Skeletal muscle tissue (tissue), 3 donors: ENCODE measurements at regions not wholly inside any gene's neighbourhood (a gene's known extent, or its start where the extent isn't known, plus 50 kb on each side); places are given as distances from the start of the nearest gene placed in this dataset.

Experiments
- H3K27ac ChIP-seq: one replicate; pipeline ENCODE4 v1.7.0; 2013; ENCODE audit warnings: mild to moderate bottlenecking, low read depth, low read length, inconsistent platforms
- H3K27me3 ChIP-seq, 3 donors: one replicate each; pipeline ENCODE4 v1.7.0; 2013; ENCODE audit warnings: low read length in 3 of 3; ENCODE audit not compliant: control insufficient read depth in 3 of 3, insufficient read depth in 3 of 3
- H3K36me3 ChIP-seq, 3 donors: one replicate each; pipeline ENCODE4 v1.7.0; 2013; ENCODE audit warnings: low read length in 3 of 3; ENCODE audit not compliant: control insufficient read depth in 3 of 3, insufficient read depth in 3 of 3
- H3K4me1 ChIP-seq, 3 donors: one replicate each; pipeline ENCODE4 v1.7.0; 2013; ENCODE audit warnings: low read length in 3 of 3, mild to moderate bottlenecking in 3 of 3; ENCODE audit not compliant: control insufficient read depth in 3 of 3, insufficient read depth in 3 of 3
- H3K4me3 ChIP-seq, 3 donors: one replicate each; pipeline ENCODE4 v1.7.0; 2013; ENCODE audit warnings: low read length in 3 of 3
- H3K9ac ChIP-seq, 3 donors: one replicate each; pipeline ENCODE4 v1.7.0; 2013; ENCODE audit warnings: low read length in 3 of 3, mild to moderate bottlenecking in 3 of 3, moderate library complexity in 2 of 3, low read depth in 1 of 3
- H3K9me3 ChIP-seq, 3 donors: one replicate each; pipeline ENCODE4 v1.7.0; 2013; ENCODE audit warnings: low read length in 3 of 3; ENCODE audit not compliant: control insufficient read depth in 3 of 3
- donor health status: Osteomylitis.

GRCh38 chr12:74836567-74836966, 298.9 kb downstream of the ATXN7L3B start:
- Histone ChIP-seq H3K4me1 (no peaks in the 10 kb centered on the region), H3K9me3 (no peaks in the 10 kb centered on the region), H3K36me3 (no peaks in the 10 kb centered on the region), H3K9ac (no peak overlapping the region), H3K27ac (no peak overlapping the region), H3K27me3 (no peaks in the 10 kb centered on the region), H3K4me3 (no peak overlapping the region)

GRCh38 chr12:74846116-74846515, 308.5 kb downstream of the ATXN7L3B start:
- no peaks in the 10 kb centered on the region for H3K36me3 ChIP-seq
- no peaks in the 10 kb centered on the region for H3K27me3 ChIP-seq
- no peak overlapping the region for H3K9ac ChIP-seq

GRCh38 chr12:74847169-74847568, 309.5 kb downstream of the ATXN7L3B start:
- no peaks in the 10 kb centered on the region for H3K27me3 ChIP-seq
- H3K9me3 ChIP-seq: no peaks in the 10 kb centered on the region
- no peak overlapping the region for H3K9ac ChIP-seq
- no peaks in the 10 kb centered on the region for H3K36me3 ChIP-seq
- H3K4me3 ChIP-seq: no peak overlapping the region
- no peak overlapping the region for H3K27ac ChIP-seq
- no peaks in the 10 kb centered on the region for H3K4me1 ChIP-seq

More at GRCh38 chr12:74846116-74846515, 308.5 kb downstream of the ATXN7L3B start:
- Histone ChIP-seq H3K4me1 (no peaks in the 10 kb centered on the region), H3K9me3 (no peaks in the 10 kb centered on the region), H3K27ac (no peak overlapping the region), H3K4me3 (no peak overlapping the region)

- Histone ChIP-seq H3K4me3 (no peak overlapping the region), H3K27ac (no peak overlapping the region)
These were observed 310.4 kb downstream of the ATXN7L3B start for GRCh38 chr12:74848006-74848405.

GRCh38 chr12:74849801-74850200, 312.2 kb downstream of the ATXN7L3B start:
- H3K9ac ChIP-seq: no peak overlapping the region
- H3K27me3 ChIP-seq: no peaks in the 10 kb centered on the region
- no peaks in the 10 kb centered on the region for H3K36me3 ChIP-seq
- no peaks in the 10 kb centered on the region for H3K4me1 ChIP-seq
- no peak overlapping the region for H3K4me3 ChIP-seq
- no peak overlapping the region for H3K27ac ChIP-seq
- H3K9me3 ChIP-seq: no peaks in the 10 kb centered on the region

More at GRCh38 chr12:74848006-74848405, 310.4 kb downstream of the ATXN7L3B start:
- Histone ChIP-seq H3K9me3 (no peaks in the 10 kb centered on the region), H3K4me1 (no peaks in the 10 kb centered on the region), H3K36me3 (no peaks in the 10 kb centered on the region), H3K9ac (no peak overlapping the region), H3K27me3 (no peaks in the 10 kb centered on the region)

GRCh38 chr12:74871817-74872216, 334.2 kb downstream of the ATXN7L3B start:
- no peaks in the 10 kb centered on the region for H3K4me1 ChIP-seq
- H3K4me3 ChIP-seq: no peak overlapping the region
- no peak overlapping the region for H3K27ac ChIP-seq
- H3K9ac ChIP-seq: no peak overlapping the region
- no peaks in the 10 kb centered on the region for H3K9me3 ChIP-seq
- H3K36me3 ChIP-seq: no peaks in the 10 kb centered on the region
- H3K27me3 ChIP-seq: no peaks in the 10 kb centered on the region

- peaks cover 0 to 4% (median 0%) of the 10 kb centered on the region in 3 donors for H3K4me1 ChIP-seq
- no peak overlapping the region for H3K9ac ChIP-seq
- H3K27ac ChIP-seq: no peak overlapping the region
- H3K36me3 ChIP-seq: no peaks in the 10 kb centered on the region
- no peaks in the 10 kb centered on the region for H3K27me3 ChIP-seq
- no peak overlapping the region for H3K4me3 ChIP-seq
- H3K9me3 ChIP-seq: no peaks in the 10 kb centered on the region
These were observed 323.9 kb downstream of the KCNC2 start for GRCh38 chr12:74885775-74886174.

- Histone ChIP-seq H3K27ac (no peak overlapping the region), H3K36me3 (no peaks in the 10 kb centered on the region), H3K9ac (no peak overlapping the region), H3K4me1 (peaks cover 0 to 4% (median 0%) of the 10 kb centered on the region in 3 donors), H3K9me3 (no peaks in the 10 kb centered on the region), H3K27me3 (no peaks in the 10 kb centered on the region), H3K4me3 (no peak overlapping the region)
These were observed 320.6 kb downstream of the KCNC2 start for GRCh38 chr12:74889073-74889472.

GRCh38 chr12:74889563-74890236, 319.9 kb downstream of the KCNC2 start:
- Histone ChIP-seq H3K4me3 (no peak overlapping the region), H3K27ac (no peak overlapping the region), H3K4me1 (peaks cover 0 to 4% (median 0%) of the 10 kb centered on the region in 3 donors), H3K36me3 (no peaks in the 10 kb centered on the region), H3K27me3 (no peaks in the 10 kb centered on the region), H3K9me3 (no peaks in the 10 kb centered on the region), H3K9ac (no peak overlapping the region)

GRCh38 chr12:74890237-74890599, 319.4 kb downstream of the KCNC2 start:
- peaks cover 0 to 4% (median 0%) of the 10 kb centered on the region in 3 donors for H3K4me1 ChIP-seq
- no peaks in the 10 kb centered on the region for H3K9me3 ChIP-seq
- H3K27me3 ChIP-seq: no peaks in the 10 kb centered on the region
- no peak overlapping the region for H3K4me3 ChIP-seq
- no peaks in the 10 kb centered on the region for H3K36me3 ChIP-seq
- H3K9ac ChIP-seq: no peak overlapping the region
- H3K27ac ChIP-seq: no peak overlapping the region
